DND-41 (cell line): ENCODE measurements at regions not wholly inside any gene's neighbourhood (a gene's known extent, or its start where the extent isn't known, plus 50 kb on each side); places are given as distances from the start of the nearest gene placed in this dataset.

Source experiments
- EZH2 ChIP-seq: IDR thresholded peaks from 3 replicates; pipeline ENCODE4 v1.6.1; 2012; ENCODE audit warnings: borderline replicate concordance, low read depth, mild to moderate bottlenecking, moderate library complexity, low read length, inconsistent platforms; ENCODE audit not compliant: severe bottlenecking
- TF ChIP-seq, protein P1 (sequence below): IDR thresholded peaks from 2 replicates; pipeline ENCODE4 v1.5.1; 2012; ENCODE audit warnings: borderline replicate concordance, low read length, moderate library complexity, mild to moderate bottlenecking; ENCODE audit not compliant: poor library complexity, severe bottlenecking; ENCODE audit errors: extremely low read depth

DNA sequence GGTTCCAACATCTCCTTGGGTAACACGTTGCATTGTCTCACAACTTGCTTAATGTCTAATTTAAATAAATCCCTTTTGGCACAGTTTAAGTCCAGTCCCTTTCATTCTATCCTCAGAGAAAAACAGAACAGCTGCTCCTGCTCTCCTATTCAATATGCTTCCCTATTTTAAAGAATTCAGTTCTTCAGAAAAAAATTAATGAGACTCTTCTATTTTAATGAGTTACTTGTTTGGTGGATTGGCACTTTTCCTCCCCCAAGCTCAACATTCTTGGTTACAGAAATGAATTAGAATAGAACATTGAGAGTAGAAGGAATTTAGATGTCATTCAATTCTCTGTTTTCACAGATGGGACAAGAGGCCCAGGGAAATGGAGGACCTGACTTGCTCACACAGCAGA is 116.9 kb upstream of the ATP8B1 start:
- TF ChIP-seq, protein P1, sequence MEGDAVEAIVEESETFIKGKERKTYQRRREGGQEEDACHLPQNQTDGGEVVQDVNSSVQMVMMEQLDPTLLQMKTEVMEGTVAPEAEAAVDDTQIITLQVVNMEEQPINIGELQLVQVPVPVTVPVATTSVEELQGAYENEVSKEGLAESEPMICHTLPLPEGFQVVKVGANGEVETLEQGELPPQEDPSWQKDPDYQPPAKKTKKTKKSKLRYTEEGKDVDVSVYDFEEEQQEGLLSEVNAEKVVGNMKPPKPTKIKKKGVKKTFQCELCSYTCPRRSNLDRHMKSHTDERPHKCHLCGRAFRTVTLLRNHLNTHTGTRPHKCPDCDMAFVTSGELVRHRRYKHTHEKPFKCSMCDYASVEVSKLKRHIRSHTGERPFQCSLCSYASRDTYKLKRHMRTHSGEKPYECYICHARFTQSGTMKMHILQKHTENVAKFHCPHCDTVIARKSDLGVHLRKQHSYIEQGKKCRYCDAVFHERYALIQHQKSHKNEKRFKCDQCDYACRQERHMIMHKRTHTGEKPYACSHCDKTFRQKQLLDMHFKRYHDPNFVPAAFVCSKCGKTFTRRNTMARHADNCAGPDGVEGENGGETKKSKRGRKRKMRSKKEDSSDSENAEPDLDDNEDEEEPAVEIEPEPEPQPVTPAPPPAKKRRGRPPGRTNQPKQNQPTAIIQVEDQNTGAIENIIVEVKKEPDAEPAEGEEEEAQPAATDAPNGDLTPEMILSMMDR: no peak
- no peak for TF ChIP-seq EZH2
